HG02763 (cell line): ENCODE measurements at regions not wholly inside any gene's neighbourhood (a gene's known extent, or its start where the extent isn't known, plus 50 kb on each side); places are given as distances from the start of the nearest gene placed in this dataset.
"Not testable (repeated sequence)": the region's sequence is repeated elsewhere in the genome, so short reads cannot be mapped to it uniquely, and the experiment has no call there.

ENCODE experiments used
- ATAC-seq: cut with Tn5 transposase; IDR thresholded peaks from one replicate; pipeline ENCODE4 v1.9.1; 2021; ENCODE audit warnings: mild to moderate bottlenecking, moderate library complexity; ENCODE audit not compliant: unreplicated experiment

DNA sequence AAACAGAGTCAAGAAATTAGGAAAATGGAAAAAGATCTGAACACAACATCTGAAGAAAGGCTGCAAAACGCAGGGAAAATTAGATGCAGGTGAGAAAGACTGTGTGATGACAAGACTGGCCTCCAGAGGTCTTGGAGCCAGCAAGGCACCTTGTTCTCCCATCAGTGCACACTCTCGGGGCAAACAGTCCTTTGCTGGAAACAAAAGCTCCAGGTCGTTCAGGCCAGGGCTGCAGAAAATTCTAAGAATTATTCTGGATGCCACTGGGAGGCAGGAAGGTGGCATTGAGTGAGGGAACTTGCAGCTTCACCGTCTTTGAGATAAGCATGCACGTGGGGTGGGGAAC, 219.9 kb upstream of the SSTR4 start:
- no peak for ATAC-seq

DNA sequence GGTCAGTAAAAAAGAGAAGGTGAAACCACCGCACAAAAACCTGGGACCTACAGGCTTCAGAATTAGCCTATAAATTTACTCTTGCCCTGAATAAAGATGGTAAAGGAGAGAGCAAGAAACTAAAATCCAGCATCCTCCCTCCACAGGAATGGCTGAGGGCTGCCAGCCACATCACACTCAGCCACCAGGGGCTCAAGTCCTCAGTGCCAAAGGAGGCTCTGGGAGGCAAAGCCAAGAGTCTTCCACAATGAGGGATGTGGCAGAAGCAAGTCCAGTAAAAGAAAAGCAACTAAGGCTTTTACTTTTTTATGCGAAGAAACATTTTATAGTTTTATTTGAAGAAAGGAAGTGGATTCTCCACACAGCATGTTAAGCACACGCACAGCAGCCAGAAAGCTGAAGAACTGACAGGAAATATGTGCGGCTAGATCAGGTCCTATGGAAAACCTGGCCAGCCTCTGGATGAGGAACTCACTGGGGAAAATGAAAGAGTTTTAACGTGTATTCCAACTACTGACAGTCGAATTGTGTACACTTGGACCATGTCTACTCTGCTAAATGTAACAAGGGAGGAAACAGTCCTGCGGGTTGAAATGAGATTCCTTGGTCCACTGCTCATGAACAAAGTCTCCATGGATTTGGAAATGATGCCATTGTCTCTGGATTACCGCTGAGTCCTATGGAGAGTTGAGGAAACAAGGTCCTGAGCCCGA, 219.4 kb upstream of the SSTR4 start:
- ATAC-seq = no peak

DNA sequence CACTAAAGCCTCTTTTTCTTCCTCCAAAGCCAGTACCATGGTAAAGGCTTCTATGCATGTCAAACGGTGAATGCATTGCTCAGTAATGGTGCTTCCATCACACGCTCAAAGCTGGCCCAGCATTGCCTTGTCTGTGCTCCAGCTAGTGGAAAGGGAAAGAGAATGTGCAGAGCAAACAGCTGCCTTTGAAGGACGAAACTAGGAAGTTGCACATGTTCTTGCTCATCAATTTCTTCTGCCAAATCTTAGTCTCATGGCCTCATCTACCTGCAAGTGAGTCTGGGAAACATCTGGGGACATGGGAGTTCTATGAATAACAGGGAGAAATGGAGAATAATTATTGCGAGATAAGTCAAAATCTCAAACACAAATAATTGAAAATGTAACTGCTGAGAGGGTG, 216.5 kb upstream of the SSTR4 start:
- ATAC-seq = no peak

DNA sequence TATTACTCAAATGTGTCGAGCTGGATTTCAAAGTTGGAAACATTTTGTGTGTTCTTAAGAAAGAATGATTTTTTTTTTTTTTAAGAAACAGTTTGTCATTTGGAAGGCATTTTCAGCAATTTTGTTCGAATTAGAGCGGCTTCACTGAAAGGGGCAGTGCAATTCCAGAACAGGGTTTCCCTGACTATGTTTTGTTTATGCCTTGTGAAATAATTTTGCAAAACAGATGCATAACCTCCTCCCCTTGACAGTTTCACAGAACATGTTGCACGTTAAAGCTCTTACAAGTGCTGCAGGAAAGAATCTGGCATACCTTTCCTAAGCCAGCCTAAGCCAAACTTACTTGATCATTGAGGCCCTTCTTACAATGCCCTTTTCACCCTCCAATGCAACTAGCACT, 216.0 kb upstream of the SSTR4 start:
- ATAC-seq = no peak

DNA sequence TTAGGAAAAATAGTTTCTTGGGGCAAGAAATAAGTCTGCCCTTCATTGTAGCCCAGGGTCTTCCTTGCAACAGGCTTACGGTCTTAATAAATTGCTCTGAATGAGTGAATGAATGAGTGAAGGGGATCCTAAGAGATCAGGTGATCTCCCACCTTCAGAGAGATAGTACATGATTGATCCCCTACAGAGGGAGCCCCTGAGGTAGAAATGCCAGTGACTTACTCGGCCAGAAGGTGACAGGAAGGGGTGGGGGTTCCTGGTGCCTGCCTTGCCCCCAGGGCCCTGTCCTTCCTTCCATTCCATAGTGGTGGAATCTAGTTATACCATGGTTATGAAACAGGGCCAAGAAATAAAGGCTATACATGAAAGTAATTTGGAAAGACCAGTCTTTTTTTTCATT, 215.3 kb upstream of the SSTR4 start:
- no peak for ATAC-seq

DNA sequence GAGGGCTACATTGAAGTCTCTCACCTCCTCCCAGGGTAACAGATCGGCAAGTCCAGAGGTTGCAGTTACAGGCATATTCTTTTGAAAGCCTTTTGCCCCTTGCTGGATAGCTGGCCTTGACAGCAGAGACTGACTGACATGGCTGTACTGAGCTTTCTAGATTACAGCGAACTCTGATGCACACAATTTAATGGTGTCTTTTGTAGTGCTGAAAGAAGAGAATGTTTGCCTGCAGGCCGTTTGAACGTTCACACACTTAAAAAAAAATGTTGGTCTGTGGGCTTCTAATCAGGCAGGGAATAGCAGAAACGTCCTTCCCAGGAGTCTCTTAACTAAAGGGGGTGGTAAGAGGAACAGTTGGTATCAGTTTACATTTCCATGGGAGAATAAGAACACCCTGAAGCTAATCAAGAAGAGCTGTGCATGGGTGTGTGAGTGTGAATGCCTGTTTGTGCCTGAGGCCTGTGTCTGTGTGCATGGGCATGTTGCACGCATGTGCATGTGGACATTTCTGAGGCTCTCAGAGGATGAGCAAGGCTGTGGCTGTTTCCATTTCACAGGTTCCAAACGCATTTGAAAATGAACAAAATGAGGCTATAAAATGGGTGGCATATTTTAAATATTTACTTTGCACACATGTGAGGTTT, 213.9 kb upstream of the SSTR4 start:
- no peak for ATAC-seq

DNA sequence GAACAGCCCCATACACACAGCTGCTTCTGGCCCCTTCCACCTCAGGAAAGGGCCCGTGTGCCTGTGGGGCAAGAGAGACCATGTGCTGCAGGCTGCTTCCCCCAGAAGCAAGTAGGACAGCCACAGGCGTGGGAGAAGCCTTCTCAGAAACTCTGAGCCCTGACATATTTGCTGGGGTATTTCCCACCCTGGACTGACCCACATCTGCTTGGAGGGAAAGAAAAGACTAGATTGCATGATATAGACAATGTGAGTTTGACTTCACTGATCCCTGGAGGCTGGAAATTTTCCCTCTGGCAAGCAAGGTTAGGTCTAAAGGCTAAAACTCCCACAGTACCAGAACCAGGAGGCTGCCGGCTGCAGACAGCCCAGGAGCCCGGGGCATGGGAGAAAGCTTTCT, 213.3 kb upstream of the SSTR4 start:
- no peak for ATAC-seq

DNA sequence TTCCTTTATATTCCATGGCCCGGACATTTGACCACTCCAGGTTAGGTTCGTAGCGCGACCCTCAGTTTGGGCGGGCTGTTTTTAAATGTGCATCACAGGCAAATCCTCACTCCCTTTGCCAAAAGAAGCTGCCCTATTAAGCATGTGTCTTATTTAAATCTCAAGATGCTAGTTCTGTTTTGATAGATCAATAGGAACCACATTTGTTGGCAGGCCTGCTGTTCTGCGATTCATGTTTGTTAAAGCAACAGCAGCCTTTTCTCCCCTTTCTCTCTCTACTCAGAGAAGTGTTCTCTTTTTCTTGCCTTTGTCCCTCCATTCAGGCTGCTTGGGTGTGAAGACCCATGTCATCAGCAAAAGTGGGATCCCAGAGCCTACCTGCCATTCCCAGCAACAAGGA, 212.0 kb upstream of the SSTR4 start:
- no peak for ATAC-seq

DNA sequence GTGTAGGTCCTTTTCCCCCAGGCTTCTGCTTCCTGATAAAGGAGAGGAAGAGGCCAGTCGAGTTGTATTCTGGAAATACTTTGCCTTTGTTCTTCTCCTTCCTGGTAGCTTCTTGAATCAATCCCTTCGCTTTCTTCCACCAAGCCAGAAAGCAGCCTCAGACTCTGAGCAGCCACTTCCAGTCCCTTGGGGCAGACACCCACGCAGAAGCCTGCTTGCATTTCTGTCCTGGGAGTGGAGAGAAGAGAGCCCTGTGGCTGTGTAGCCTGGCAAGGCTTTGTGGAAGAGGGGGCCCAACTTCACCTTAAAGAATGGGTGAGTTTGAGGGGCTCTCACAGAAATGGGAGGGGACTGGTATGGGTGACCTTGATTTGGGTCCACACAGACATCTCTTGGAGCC, 211.0 kb upstream of the SSTR4 start:
- ATAC-seq = no peak

DNA sequence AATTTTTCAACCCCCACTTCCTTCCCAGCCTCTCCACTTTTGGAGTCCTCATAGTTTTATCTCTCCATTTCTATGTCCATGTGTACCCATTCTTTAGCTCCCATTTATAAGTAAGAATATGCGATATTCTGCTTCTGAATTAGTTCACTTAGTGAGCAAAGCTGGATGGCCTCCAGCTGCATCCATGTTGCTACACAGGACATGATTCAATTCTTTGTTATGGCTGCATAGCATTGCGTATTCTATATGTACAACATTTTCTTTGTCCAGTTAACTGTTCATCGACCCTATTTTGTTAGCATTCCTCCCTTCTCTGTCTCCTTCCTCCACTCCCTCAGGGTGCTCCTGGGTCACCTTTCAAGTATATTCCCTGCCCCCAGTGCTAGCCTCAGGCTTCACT, 210.0 kb upstream of the SSTR4 start:
- ATAC-seq = no peak

DNA sequence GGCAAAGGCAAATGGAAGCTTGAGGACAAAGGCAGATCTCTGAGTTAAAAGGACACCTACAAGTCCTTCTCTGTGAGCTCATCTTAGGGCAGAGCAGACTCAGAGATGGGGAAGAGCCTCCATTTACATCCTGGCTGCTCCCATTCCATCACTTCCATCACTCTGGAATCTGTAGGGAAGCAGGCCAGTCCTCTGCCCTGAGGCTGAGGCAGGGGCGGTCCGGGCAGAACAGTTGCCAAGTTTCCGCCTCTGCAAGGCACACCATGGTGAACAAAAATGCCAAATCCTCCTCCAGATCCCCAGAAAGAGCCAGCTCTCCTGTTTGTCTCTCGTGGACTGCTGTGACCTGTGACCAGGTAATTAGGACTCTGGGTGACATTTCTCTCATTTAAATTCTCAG, 209.6 kb upstream of the SSTR4 start:
- ATAC-seq = no peak

DNA sequence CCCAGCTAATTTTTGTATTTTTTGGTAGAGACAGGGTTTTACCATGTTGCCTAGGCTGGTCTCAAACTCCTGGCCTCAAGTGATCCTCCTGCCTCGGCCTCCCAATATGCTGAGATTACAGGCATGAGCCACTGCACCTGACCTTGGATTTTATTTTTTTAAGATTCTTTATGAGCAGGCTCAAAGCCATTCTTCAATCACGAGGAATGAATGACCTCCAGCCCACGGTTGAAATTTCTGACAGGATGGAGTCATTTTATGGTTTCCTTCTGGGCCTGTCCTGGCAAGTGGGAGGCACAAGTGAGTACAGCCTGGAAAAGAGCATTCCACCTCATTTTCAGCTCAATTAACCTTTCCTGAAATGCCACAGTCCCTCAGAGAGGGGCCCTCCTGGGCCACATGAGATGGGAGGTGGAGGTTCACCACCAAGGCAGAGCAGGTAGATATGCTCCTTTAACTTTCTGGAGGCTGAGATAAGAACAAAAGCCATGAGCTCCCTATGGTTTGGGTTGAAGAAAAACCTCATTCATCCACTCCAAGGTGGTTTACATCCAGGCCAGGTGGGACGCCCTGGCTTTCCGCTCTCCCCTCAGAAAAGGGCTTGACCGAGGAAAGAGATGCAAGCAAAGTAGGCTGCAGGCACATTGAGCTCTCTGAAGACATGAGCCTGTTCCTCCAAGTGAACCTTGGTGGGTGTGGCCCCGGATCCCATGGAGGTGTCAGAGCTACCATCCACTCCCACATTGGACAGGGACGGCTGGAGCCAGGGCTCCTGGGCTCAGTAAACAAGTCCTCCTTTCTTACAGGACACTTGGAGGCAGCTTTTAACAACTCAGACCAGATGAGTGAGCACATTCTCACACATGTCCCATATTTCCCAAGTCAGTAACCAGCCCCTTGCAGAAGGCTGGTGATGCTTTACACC, 208.5 kb upstream of the SSTR4 start:
- ATAC-seq = no peak

DNA sequence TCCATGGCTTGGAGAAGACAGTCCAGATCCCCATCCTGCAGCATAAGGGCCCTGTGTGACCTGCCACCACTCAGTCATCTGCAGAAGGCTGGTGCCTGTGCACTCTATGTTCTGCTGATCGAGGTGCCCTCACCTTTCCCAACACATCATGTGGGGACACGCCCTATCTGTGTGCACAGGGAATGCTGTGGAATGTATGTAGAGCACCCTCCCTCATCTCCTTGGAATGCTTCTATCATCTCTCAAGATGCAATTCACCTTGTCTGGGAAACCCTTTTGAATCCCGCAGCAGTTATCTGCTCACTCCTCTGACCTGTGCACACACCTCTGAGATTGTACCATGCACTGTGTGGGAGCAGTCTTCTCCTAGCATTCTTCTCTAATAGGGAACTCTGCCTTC, 207.2 kb upstream of the SSTR4 start:
- no peak for ATAC-seq

DNA sequence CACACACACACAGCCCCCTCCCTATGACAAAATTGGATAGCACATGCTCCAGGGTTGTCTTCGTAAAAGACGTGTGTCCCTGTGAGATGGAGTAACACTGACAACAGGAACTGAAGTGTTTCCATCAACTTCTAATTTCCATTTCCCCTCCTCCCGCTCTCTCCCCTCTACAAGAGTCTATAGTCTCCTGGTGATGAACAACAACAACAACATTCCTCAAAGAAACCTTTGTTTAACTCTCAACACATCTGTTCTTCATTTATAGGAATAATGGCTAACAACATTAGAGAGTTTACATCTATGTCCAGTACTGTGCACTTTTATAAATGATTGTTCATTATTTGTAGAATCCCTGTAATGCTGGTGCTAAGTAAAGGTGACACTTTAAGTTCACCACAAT, 205.8 kb upstream of the SSTR4 start:
- ATAC-seq = no peak

DNA sequence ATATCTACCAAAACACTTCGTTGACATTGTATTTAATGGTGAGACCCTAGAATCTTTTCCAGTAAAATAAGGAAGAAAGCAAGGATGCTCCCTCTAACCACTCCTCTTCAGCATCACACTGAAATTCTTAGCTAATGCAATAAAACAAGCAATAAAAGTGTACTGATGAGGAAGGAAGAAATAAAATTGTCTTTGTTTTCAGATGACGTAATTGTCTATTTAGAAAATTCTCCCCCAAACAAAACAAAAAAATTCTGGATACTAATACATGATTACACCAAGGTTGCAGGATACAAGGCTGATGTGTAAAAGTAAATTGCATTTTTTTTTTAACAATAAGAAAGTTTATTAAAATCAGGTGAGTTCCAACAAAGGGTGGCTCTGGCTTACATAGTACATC, 205.0 kb upstream of the SSTR4 start:
- no peak for ATAC-seq

DNA sequence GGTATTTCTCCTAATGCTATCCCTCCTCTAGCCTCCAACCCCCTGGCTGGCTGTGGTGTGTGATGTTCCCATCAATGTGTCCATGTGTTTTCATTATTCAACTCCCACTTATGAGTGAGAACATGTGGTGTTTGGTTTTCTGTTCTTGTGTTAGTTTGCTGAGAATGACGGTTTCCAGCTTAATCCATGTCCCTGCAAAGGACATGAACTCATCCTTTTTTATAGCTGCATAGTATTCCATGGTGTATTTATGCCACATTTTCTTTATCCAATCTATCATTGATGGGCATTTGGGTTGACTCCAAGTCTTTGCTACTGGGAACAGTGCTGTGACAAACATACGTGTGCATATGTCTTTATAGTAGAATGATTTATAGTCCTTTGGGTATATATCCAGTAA, 204.4 kb upstream of the SSTR4 start:
- ATAC-seq = not testable (repeated sequence)

DNA sequence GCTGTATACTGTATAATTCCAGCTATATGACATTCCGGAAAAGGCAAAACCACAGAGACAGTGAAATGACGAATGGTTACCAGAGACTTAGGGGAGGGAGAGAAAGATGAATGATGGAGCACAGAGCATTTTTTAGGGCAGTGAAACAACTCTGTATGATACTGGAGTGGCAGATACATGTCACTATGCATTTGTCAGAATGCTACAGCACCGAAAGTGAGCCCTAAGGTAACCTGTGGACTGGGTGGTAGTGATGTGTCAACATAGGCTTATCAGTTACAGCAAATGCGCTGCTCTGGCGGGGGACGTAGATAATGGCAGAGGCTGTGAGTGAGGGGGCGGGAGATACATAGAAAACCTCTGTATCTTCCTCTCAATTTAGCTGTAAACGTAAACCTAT, 201.3 kb upstream of the SSTR4 start:
- ATAC-seq = no peak

DNA sequence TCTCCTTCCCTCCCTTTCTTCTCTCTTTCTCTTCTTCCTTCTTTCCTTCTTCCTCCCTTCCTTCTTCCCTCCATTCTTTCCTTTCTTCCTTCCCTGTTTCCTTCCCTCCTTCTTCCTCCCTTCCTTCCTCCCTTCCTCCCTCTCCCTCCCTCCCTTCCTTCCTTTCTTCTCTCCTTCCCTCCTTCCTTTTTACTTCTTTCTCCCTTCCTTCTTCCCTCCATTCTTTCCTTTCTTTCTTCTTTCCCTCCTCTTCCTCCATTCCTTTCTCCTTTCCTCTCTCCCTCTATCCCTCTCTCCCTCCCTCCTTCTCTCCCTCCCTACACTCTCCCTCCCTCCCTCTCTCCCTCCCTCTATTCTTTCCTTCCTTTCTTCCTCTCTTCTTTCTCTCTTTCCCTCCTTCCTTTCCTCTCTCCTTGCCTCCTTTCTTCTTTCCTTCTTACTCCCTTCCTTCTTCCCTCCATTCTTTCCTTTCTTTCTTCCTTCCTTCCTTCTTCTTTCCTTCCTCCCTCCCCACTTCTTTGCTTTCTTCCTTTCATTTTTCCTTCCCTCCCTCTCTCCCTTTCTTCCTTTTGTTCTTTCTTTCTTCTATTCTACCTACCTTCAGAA, 200.4 kb upstream of the SSTR4 start:
- no peak for ATAC-seq

DNA sequence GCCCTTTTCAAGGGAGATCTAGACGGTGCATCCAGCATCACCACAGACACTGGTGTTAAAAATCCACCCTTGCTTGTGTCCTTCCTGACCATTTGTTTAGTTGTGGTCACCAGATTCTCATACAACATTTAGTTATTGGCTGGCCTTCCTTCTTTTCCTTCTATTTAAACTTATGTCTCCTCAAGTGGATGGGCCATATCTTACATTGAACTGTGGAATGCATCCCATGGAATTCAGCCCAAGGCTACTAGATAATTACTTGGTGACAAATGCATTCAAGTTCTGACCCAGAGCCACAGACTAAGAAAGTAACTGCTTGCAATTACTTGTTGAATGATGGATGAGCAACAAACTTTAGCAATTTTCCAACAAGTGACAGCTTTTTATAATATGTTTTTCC, 198.9 kb upstream of the SSTR4 start:
- no peak for ATAC-seq

DNA sequence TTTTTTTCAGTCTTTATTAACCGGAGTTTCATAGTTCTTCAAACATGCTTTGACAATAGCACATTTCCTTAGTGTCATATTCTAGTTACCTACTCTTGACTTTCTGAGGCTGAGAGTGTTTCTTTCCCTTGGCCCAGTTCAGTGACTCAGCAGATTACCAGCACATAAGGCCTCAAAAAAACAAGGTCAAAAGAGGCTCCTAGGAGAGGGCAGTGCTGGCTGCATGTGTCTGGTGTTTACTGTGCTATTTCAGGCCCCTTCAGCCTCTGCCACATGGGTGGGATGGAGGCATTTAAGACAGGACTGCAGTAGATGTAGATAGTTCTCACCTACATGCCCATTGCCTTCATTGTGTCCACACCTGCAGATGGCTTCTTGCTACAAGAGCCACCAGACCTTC, 198.2 kb upstream of the SSTR4 start:
- no peak for ATAC-seq

DNA sequence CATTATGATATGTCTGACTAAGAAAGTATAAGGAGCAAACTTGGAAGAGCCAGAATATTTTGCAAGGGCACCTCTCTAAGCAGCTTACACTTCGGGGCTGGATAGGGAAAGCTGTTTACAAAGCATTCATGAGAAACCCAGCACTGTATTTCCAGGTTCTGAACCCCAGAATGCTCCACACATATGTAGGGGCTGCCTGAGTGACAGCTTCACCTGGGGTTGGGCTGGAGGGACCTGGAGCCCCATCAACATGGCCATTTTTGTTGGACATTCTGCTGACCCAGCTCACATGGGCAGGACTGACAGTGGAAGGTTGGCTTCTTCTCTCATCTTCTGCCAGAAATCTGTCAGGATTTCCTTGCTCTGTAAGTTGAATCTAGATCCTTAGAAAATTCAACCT, 197.1 kb upstream of the SSTR4 start:
- no peak for ATAC-seq

DNA sequence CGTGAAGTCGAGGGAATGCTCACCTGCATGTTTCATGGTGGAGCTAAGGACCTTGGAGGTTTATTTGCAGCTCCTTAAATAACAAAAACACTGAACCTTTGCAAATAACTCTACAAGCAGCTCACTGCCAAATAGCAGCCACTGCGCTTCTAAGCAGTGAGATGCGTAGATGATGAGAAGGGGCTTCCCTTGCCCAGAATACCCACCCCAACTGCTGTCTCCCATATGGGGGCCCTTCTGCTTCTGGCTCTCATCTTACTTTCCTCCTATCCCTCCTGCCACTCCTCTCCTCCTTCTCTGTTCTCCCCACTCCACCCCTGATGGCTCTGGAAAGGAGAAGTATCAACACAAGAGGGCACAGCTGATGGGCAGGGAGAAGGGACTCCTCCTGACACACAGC, 193.3 kb upstream of the SSTR4 start:
- no peak for ATAC-seq
